Endothelial cell (in vitro differentiated cells): ENCODE measurements at regions not wholly inside any gene's neighbourhood (a gene's known extent, or its start where the extent isn't known, plus 50 kb on each side); places are given as distances from the start of the nearest gene placed in this dataset.

ENCODE experiments used
- DNase-seq: peaks from one replicate; pipeline ENCODE4 v3.0.0; 2021; ENCODE audit warnings: low spot score
- H3K27ac Mint-ChIP-seq: one replicate; pipeline ENCODE4 v1.8.0; 2021; ENCODE audit warnings: mixed read lengths, inconsistent platforms; ENCODE audit not compliant: unreplicated experiment
- H3K27me3 Mint-ChIP-seq: one replicate; pipeline ENCODE4 v1.8.0; 2021; ENCODE audit warnings: mild to moderate bottlenecking, moderate library complexity, mixed read lengths, inconsistent platforms; ENCODE audit not compliant: unreplicated experiment
- H3K36me3 Mint-ChIP-seq: one replicate; pipeline ENCODE4 v1.8.0; 2021; ENCODE audit warnings: mild to moderate bottlenecking, low read depth, mixed read lengths, inconsistent platforms; ENCODE audit not compliant: unreplicated experiment
- H3K4me1 Mint-ChIP-seq: one replicate; pipeline ENCODE4 v1.8.0; 2021; ENCODE audit warnings: mild to moderate bottlenecking, mixed read lengths, inconsistent platforms; ENCODE audit not compliant: unreplicated experiment
- H3K4me3 Mint-ChIP-seq: one replicate; pipeline ENCODE4 v1.8.0; 2021; ENCODE audit warnings: mild to moderate bottlenecking, mixed read lengths, inconsistent platforms; ENCODE audit not compliant: unreplicated experiment
- H3K9me3 Mint-ChIP-seq: one replicate; pipeline ENCODE4 v1.8.0; 2021; ENCODE audit warnings: mixed read lengths, inconsistent platforms; ENCODE audit not compliant: unreplicated experiment
- TF ChIP-seq, protein P1 (sequence below): fragments of 200-600 bp; sonication (generic); IDR thresholded peaks from one replicate; pipeline ENCODE4 v1.5.0; 2021; ENCODE audit warnings: antibody characterized with exemption; ENCODE audit not compliant: unreplicated experiment

- H3K9me3 Mint-ChIP-seq: peaks cover 3% of the 10 kb centered on the region
- H3K36me3 Mint-ChIP-seq: no peaks in the 10 kb centered on the region
- no peak overlapping the region for H3K27ac Mint-ChIP-seq
- DNase-seq: no peak
- no peak overlapping the region for H3K4me3 Mint-ChIP-seq
- H3K27me3 Mint-ChIP-seq: no peaks in the 10 kb centered on the region
- no peaks in the 10 kb centered on the region for H3K4me1 Mint-ChIP-seq
- TF ChIP-seq, protein P1, sequence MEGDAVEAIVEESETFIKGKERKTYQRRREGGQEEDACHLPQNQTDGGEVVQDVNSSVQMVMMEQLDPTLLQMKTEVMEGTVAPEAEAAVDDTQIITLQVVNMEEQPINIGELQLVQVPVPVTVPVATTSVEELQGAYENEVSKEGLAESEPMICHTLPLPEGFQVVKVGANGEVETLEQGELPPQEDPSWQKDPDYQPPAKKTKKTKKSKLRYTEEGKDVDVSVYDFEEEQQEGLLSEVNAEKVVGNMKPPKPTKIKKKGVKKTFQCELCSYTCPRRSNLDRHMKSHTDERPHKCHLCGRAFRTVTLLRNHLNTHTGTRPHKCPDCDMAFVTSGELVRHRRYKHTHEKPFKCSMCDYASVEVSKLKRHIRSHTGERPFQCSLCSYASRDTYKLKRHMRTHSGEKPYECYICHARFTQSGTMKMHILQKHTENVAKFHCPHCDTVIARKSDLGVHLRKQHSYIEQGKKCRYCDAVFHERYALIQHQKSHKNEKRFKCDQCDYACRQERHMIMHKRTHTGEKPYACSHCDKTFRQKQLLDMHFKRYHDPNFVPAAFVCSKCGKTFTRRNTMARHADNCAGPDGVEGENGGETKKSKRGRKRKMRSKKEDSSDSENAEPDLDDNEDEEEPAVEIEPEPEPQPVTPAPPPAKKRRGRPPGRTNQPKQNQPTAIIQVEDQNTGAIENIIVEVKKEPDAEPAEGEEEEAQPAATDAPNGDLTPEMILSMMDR: no peak
Observed at GRCh38 chr12:40587970-40588369, 104.3 kb upstream of the CNTN1 start.

DNA sequence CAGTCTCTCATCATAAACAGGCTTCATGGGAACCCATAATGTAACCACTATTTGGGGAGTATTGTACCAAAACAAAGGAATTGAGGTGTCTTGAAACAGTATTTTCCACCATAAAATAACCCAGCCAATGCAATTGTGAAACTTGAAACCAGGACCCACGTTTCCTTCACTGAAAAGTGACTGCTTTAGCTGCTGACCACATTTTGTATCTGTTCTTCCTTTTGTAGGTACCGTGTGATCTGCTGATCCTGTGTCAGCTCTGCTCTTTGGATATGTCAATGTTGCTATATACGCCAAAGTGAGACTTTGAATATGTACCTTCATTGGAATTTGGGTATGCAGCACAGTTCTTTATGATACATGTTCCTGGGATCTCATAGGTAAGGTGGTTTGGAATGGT, 95.1 kb upstream of the CNTN1 start:
- no peaks in the 10 kb centered on the region for H3K36me3 Mint-ChIP-seq
- TF ChIP-seq, protein P1: no peak

GRCh38 chr12:40598073-40598472, 94.2 kb upstream of the CNTN1 start:
- Mint-ChIP-seq H3K9me3 (no peaks in the 10 kb centered on the region), H3K27me3 (peaks cover 2% of the 10 kb centered on the region), H3K36me3 (no peaks in the 10 kb centered on the region), H3K27ac (no peak overlapping the region), H3K4me3 (no peak overlapping the region), H3K4me1 (no peaks in the 10 kb centered on the region)
- DNase-seq: no peak
- TF ChIP-seq, protein P1: no peak

More for the DNA sequence above, 95.1 kb upstream of the CNTN1 start:
- DNase-seq: no peak
- H3K27ac Mint-ChIP-seq: no peak overlapping the region
- H3K4me3 Mint-ChIP-seq: no peak overlapping the region
- no peaks in the 10 kb centered on the region for H3K9me3 Mint-ChIP-seq
- peaks cover 2% of the 10 kb centered on the region for H3K27me3 Mint-ChIP-seq
- H3K4me1 Mint-ChIP-seq: no peaks in the 10 kb centered on the region

DNA sequence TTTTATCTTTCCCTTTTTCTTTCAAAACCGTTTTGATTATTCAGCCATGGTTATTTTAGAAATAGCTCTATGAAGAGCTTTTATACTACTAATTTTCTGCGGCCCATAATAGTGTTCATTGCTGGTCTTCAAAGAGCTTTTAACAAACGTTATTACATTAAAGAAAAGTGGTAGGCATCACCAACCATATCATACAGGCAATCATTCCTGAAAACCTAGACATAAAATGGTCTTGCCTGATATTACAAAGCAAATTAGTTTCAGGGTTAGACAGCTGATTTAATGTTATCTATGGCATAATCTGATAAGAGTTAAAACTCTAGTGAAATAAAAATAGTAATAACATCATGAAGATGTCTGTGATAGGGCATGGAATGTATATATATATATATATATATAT, 89.7 kb upstream of the CNTN1 start:
- H3K4me1 Mint-ChIP-seq: no peaks in the 10 kb centered on the region
- H3K36me3 Mint-ChIP-seq: no peaks in the 10 kb centered on the region
- no peak for DNase-seq
- no peaks in the 10 kb centered on the region for H3K27me3 Mint-ChIP-seq
- H3K4me3 Mint-ChIP-seq: no peak overlapping the region
- TF ChIP-seq, protein P1: no peak
- H3K27ac Mint-ChIP-seq: no peak overlapping the region
- H3K9me3 Mint-ChIP-seq: no peaks in the 10 kb centered on the region

DNA sequence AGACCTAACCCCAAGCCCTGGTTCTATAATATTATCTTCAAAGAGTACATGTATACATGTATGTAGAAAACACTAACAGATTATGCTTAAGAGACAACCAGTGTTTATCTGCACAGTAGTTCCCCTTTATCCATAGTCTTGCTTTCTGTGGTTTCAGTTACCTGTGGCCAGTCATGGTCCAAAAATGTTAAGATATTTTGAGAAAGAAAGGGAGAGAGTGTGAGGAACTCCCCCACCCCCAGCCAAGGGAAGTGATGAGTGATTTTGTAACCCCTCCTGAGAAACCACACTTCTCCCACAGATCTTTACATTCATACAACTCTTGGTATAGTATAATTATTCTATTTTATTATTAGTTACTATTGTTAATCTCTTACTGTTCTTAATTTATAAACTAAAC, 77.3 kb upstream of the CNTN1 start:
- TF ChIP-seq, protein P1: no peak

More for the DNA sequence above, 77.3 kb upstream of the CNTN1 start:
- H3K4me1 Mint-ChIP-seq: no peaks in the 10 kb centered on the region
- H3K27me3 Mint-ChIP-seq: no peaks in the 10 kb centered on the region
- no peak overlapping the region for H3K27ac Mint-ChIP-seq
- H3K9me3 Mint-ChIP-seq: no peaks in the 10 kb centered on the region
- H3K36me3 Mint-ChIP-seq: no peaks in the 10 kb centered on the region
- no peak overlapping the region for H3K4me3 Mint-ChIP-seq
- DNase-seq: no peak
